HL-60 (cell line): ENCODE measurements at regions not wholly inside any gene's neighbourhood (a gene's known extent, or its start where the extent isn't known, plus 50 kb on each side); places are given as distances from the start of the nearest gene placed in this dataset.

Experiments
- DNase-seq, 2 experiments: peaks; one replicate each; pipeline ENCODE4 v3.0.0-alpha.2; 2010 to 2020; ENCODE audit warnings: low read depth in 1 of 2, low spot score in 1 of 2
- H3K27ac ChIP-seq: fragments of 250-450 bp; sonication (Bioruptor Pico); replicated peaks from 2 replicates; pipeline ENCODE4 v1.5.1; 2020; ENCODE audit warnings: mild to moderate bottlenecking, moderate library complexity
- H3K27me3 ChIP-seq: fragments of 250-450 bp; sonication (Bioruptor Pico); 2 replicates; pipeline ENCODE4 v1.5.1; 2021; ENCODE audit warnings: mild to moderate bottlenecking, moderate library complexity; ENCODE audit not compliant: insufficient read depth, poor library complexity, severe bottlenecking
- H3K4me3 ChIP-seq: replicated peaks from 2 replicates; pipeline ENCODE4 v1.5.1; 2011; ENCODE audit warnings: mild to moderate bottlenecking, control low read depth, low read length; ENCODE audit not compliant: insufficient read depth
- CTCF ChIP-seq: IDR thresholded peaks from one replicate; pipeline ENCODE4 v1.5.1; 2011; ENCODE audit warnings: low read length, control low read depth, inconsistent platforms; ENCODE audit not compliant: insufficient read depth
- GABPA ChIP-seq: IDR thresholded peaks from 2 replicates; pipeline ENCODE4 v1.6.1; 2012; ENCODE audit warnings: low read depth
- POLR2AphosphoS5 ChIP-seq: IDR thresholded peaks from 2 replicates; pipeline ENCODE4 v1.6.1; 2012; ENCODE audit warnings: low read depth
- REST ChIP-seq: IDR thresholded peaks from 2 replicates; pipeline ENCODE4 v1.6.1; 2012; ENCODE audit warnings: low read depth; ENCODE audit not compliant: insufficient replicate concordance
- SPI1 ChIP-seq: IDR thresholded peaks from 2 replicates; pipeline ENCODE4 v1.6.1; 2012; ENCODE audit warnings: low read depth, mild to moderate bottlenecking, borderline replicate concordance

GRCh38 chr7:46366526-46366925, 445.5 kb upstream of the IGFBP3 start:
- H3K27me3 ChIP-seq = no peaks in the 10 kb centered on the region
- TF ChIP-seq SPI1 (no peak), GABPA (no peak), REST (no peak), POLR2AphosphoS5 (no peak), CTCF (no peak)
- no peak overlapping the region for H3K27ac ChIP-seq
- H3K4me3 ChIP-seq = no peak overlapping the region
- DNase-seq = no peak

- Histone ChIP-seq H3K27ac (no peak overlapping the region), H3K4me3 (no peak overlapping the region), H3K27me3 (peaks cover 2% of the 10 kb centered on the region)
- no peak for DNase-seq
- no peak for TF ChIP-seq SPI1
- no peak for TF ChIP-seq POLR2AphosphoS5
- TF ChIP-seq GABPA = no peak
- TF ChIP-seq CTCF = no peak
- TF ChIP-seq REST = no peak
Observed at GRCh38 chr7:46363688-46364087, 442.6 kb upstream of the IGFBP3 start.

GRCh38 chr7:46360811-46361210, 439.7 kb upstream of the IGFBP3 start:
- H3K4me3 ChIP-seq = no peak overlapping the region
- H3K27ac ChIP-seq = no peak overlapping the region
- TF ChIP-seq CTCF (no peak), REST (no peak), GABPA (no peak), SPI1 (no peak), POLR2AphosphoS5 (no peak)
- DNase-seq = no peak
- H3K27me3 ChIP-seq = peaks cover 2% of the 10 kb centered on the region
